Caco-2 (cell line): ENCODE measurements at regions not wholly inside any gene's neighbourhood (a gene's known extent, or its start where the extent isn't known, plus 50 kb on each side); places are given as distances from the start of the nearest gene placed in this dataset.

Experiments used
- BruUV-seq: library from RNA; stranded (reverse); fragments of 400-500 nt; replicated peaks from 2 replicates; lab custom pipeline; 2021; lab: Mats Ljungman, UMichigan
- CTCF ChIA-PET: fragments of 300-600 bp; sonication (Branson Sonifier 250); formaldehyde crosslinking; loops from one replicate; lab custom pipeline; 2022; ENCODE audit warnings: antibody characterized with exemption; lab: Charles Lee
- POLR2A ChIA-PET: fragments of 300-600 bp; sonication (Branson Sonifier 250); formaldehyde crosslinking; loops from one replicate; lab custom pipeline; 2022; ENCODE audit warnings: antibody characterized with exemption; lab: Charles Lee
- DNase-seq, 2 experiments: peaks; one replicate each; pipeline versions ENCODE4 v3.0.0 to v3.0.0-alpha.2; 2020 to 2022
- H3K27me3 ChIP-seq: replicated peaks from 2 replicates; pipeline ENCODE4 v1.6.0; 2011; ENCODE audit warnings: low read length; ENCODE audit not compliant: control insufficient read depth, insufficient read depth
- H3K36me3 ChIP-seq: 2 replicates; pipeline ENCODE4 v1.5.1; 2011; ENCODE audit warnings: low read length; ENCODE audit not compliant: control insufficient read depth, insufficient read depth
- H3K4me1 ChIP-seq: fragments of 250-450 bp; sonication (Bioruptor Pico); 2 replicates; pipeline ENCODE4 v1.5.1; 2020; ENCODE audit warnings: mild to moderate bottlenecking
- H3K4me3 ChIP-seq: 2 replicates; pipeline ENCODE4 v1.5.1; 2011; ENCODE audit warnings: low read depth, mild to moderate bottlenecking, control low read depth, low read length
- H3K9me3 ChIP-seq: fragments of 250-450 bp; sonication (Bioruptor Pico); 2 replicates; pipeline ENCODE4 v1.5.1; 2020; ENCODE audit warnings: mild to moderate bottlenecking, moderate library complexity
- H3K27ac Mint-ChIP-seq: one replicate; pipeline ENCODE4 v1.8.0; 2022; ENCODE audit warnings: mixed read lengths; ENCODE audit not compliant: unreplicated experiment
- H3K27me3 Mint-ChIP-seq: one replicate; pipeline ENCODE4 v1.8.0; 2022; ENCODE audit warnings: mixed read lengths; ENCODE audit not compliant: insufficient read depth, unreplicated experiment
- H3K36me3 Mint-ChIP-seq: one replicate; pipeline ENCODE4 v1.8.0; 2022; ENCODE audit warnings: mild to moderate bottlenecking, mixed read lengths; ENCODE audit not compliant: insufficient read depth, unreplicated experiment
- H3K4me1 Mint-ChIP-seq: one replicate; pipeline ENCODE4 v1.8.0; 2022; ENCODE audit warnings: low read depth, mixed read lengths; ENCODE audit not compliant: unreplicated experiment
- H3K4me3 Mint-ChIP-seq: one replicate; pipeline ENCODE4 v1.8.0; 2022; ENCODE audit warnings: mild to moderate bottlenecking, moderate library complexity, mixed read lengths; ENCODE audit not compliant: unreplicated experiment
- H3K9me3 Mint-ChIP-seq: one replicate; pipeline ENCODE4 v1.8.0; 2022; ENCODE audit warnings: mixed read lengths; ENCODE audit not compliant: unreplicated experiment
- CTCF ChIP-seq, 2 experiments: fragments of 200-600 bp in 1 of 2; IDR thresholded peaks; 1 replicate in 1 of 2; 2 replicates in 1 of 2; pipeline versions ENCODE4 v1.5.1 to v1.8.0; 2011 to 2022; ENCODE audit warnings: antibody characterized with exemption in 1 of 2, control low read depth in 1 of 2, inconsistent platforms in 1 of 2, low read depth in 1 of 2, low read length in 1 of 2, mild to moderate bottlenecking in 1 of 2, moderate library complexity in 1 of 2; ENCODE audit not compliant: insufficient read depth in 1 of 2, severe bottlenecking in 1 of 2, unreplicated experiment in 1 of 2
- intact Hi-C: fragments of 100-400 bp; cut with micrococcal nuclease; formaldehyde crosslinking; loops from one replicate; pipeline ENCODE4 v1.10.0; 2022; ENCODE audit not compliant: unreplicated experiment

GRCh38 chr5:52521236-52521635, 266.5 kb upstream of the ITGA1 start:
- ChIA-PET CTCF (no interaction called here), POLR2A (no interaction called here)
- H3K4me3 Mint-ChIP-seq = no peak overlapping the region
- Histone ChIP-seq H3K4me1 (no peaks in the 10 kb centered on the region), H3K27me3 (no peaks in the 10 kb centered on the region), H3K4me3 (no peak overlapping the region), H3K9me3 (no peaks in the 10 kb centered on the region), H3K36me3 (no peaks in the 10 kb centered on the region)
- no peak for DNase-seq
- H3K9me3 Mint-ChIP-seq = no peaks in the 10 kb centered on the region
- no peaks in the 10 kb centered on the region for H3K4me1 Mint-ChIP-seq
- intact Hi-C loops = no loop called here
- TF ChIP-seq CTCF (IDR thresholded peaks at IDR 0.05; ENCODE audit: insufficient read depth in 1 of 2, low read depth in 1 of 2, low read length in 1 of 2, severe bottlenecking in 1 of 2, unreplicated experiment in 1 of 2) = no peak
- peaks cover 4% of the 10 kb centered on the region for H3K27me3 Mint-ChIP-seq
- BruUV-seq = no TSS peak
- no peaks in the 10 kb centered on the region for H3K36me3 Mint-ChIP-seq
- H3K27ac Mint-ChIP-seq = no peak overlapping the region

GRCh38 chr5:52523701-52524100, 264.0 kb upstream of the ITGA1 start:
- Mint-ChIP-seq H3K27me3 (peaks cover 6% of the 10 kb centered on the region), H3K4me3 (no peak overlapping the region), H3K4me1 (no peaks in the 10 kb centered on the region), H3K27ac (no peak overlapping the region), H3K9me3 (no peaks in the 10 kb centered on the region), H3K36me3 (no peaks in the 10 kb centered on the region)
- H3K4me1 ChIP-seq = no peaks in the 10 kb centered on the region
- H3K36me3 ChIP-seq = no peaks in the 10 kb centered on the region
- ChIA-PET POLR2A (no interaction called here), CTCF (no interaction called here)
- TF ChIP-seq CTCF (IDR thresholded peaks at IDR 0.05; ENCODE audit: insufficient read depth in 1 of 2, low read depth in 1 of 2, low read length in 1 of 2, severe bottlenecking in 1 of 2, unreplicated experiment in 1 of 2) = no peak
- intact Hi-C loops = no loop called here
- no TSS peak for BruUV-seq
- H3K9me3 ChIP-seq = no peaks in the 10 kb centered on the region
- H3K27me3 ChIP-seq = no peaks in the 10 kb centered on the region
- DNase-seq = no peak
- no peak overlapping the region for H3K4me3 ChIP-seq

- no peaks in the 10 kb centered on the region for H3K4me1 ChIP-seq
- H3K4me3 ChIP-seq = no peak overlapping the region
- H3K4me3 Mint-ChIP-seq = no peak overlapping the region
- BruUV-seq = no TSS peak
- POLR2A ChIA-PET = no interaction called here
- no peaks in the 10 kb centered on the region for H3K4me1 Mint-ChIP-seq
- DNase-seq = peak in 1 of 2 experiments; percentile 6
- peaks cover 5% of the 10 kb centered on the region for H3K27me3 Mint-ChIP-seq
- H3K36me3 ChIP-seq = no peaks in the 10 kb centered on the region
- CTCF ChIA-PET = no interaction called here
- no peaks in the 10 kb centered on the region; the same call in none of the 2 replicates for H3K9me3 ChIP-seq
- intact Hi-C loops = no loop called here
- H3K36me3 Mint-ChIP-seq = peaks cover 4% of the 10 kb centered on the region
- H3K9me3 Mint-ChIP-seq = peaks cover 14% of the 10 kb centered on the region
- no peaks in the 10 kb centered on the region for H3K27me3 ChIP-seq
- H3K27ac Mint-ChIP-seq = no peak overlapping the region
- no peak for TF ChIP-seq CTCF (IDR thresholded peaks at IDR 0.05; ENCODE audit: insufficient read depth in 1 of 2, low read depth in 1 of 2, low read length in 1 of 2, severe bottlenecking in 1 of 2, unreplicated experiment in 1 of 2)
These were observed 256.6 kb upstream of the ITGA1 start for GRCh38 chr5:52531105-52531504.
